Smooth muscle cell (in vitro differentiated cells): ENCODE measurements at regions not wholly inside any gene's neighbourhood (a gene's known extent, or its start where the extent isn't known, plus 50 kb on each side); places are given as distances from the start of the nearest gene placed in this dataset.

Experiments
- DNase-seq: peaks from one replicate; lab custom pipeline; 2025; ENCODE audit not compliant: unreplicated experiment; lab: John Stamatoyannopoulos, UW
- H2AFZ ChIP-seq: fragments of 200-600 bp; sonication (generic); 2 replicates; pipeline ENCODE4 v1.6.0; 2016; ENCODE audit warnings: antibody characterized with exemption, low read depth, mild to moderate bottlenecking
- H3F3A ChIP-seq: fragments of 200-600 bp; sonication (generic); 2 replicates; pipeline ENCODE4 v1.6.0; 2017; ENCODE audit warnings: antibody characterized with exemption, low read depth
- H3K27ac ChIP-seq: fragments of 200-600 bp; sonication (generic); 2 replicates; pipeline ENCODE4 v1.5.1; 2016; ENCODE audit warnings: low read depth, mild to moderate bottlenecking
- H3K27me3 ChIP-seq: fragments of 200-600 bp; sonication (generic); 2 replicates; pipeline ENCODE4 v1.6.1; 2016; ENCODE audit warnings: low read depth, mild to moderate bottlenecking
- H3K36me3 ChIP-seq: fragments of 200-600 bp; sonication (generic); 2 replicates; pipeline ENCODE4 v1.5.1; 2016; ENCODE audit warnings: low read depth
- H3K4me1 ChIP-seq: fragments of 200-600 bp; sonication (generic); 2 replicates; pipeline ENCODE4 v1.5.1; 2016; ENCODE audit warnings: low read depth
- H3K4me2 ChIP-seq: fragments of 200-600 bp; sonication (generic); 2 replicates; pipeline ENCODE4 v1.6.0; 2016; ENCODE audit warnings: mild to moderate bottlenecking
- H3K4me3 ChIP-seq: fragments of 200-600 bp; sonication (generic); 2 replicates; pipeline ENCODE4 v1.5.1; 2016; ENCODE audit warnings: mild to moderate bottlenecking
- H3K79me2 ChIP-seq: fragments of 200-600 bp; sonication (generic); 2 replicates; pipeline ENCODE4 v1.6.0; 2016; ENCODE audit warnings: low read depth, mild to moderate bottlenecking
- H3K9ac ChIP-seq: fragments of 200-600 bp; sonication (generic); 2 replicates; pipeline ENCODE4 v1.6.0; 2016; ENCODE audit warnings: low read depth
- H3K9me3 ChIP-seq: fragments of 200-600 bp; sonication (generic); replicated peaks from 2 replicates; pipeline ENCODE4 v1.5.1; 2016; ENCODE audit warnings: low read depth
- H4K20me1 ChIP-seq: fragments of 200-600 bp; sonication (generic); 2 replicates; pipeline ENCODE4 v1.6.0; 2016; ENCODE audit warnings: low read depth
- CTCF ChIP-seq: fragments of 200-600 bp; sonication (generic); IDR thresholded peaks from 2 replicates; pipeline ENCODE4 v1.5.1; 2017; ENCODE audit warnings: borderline replicate concordance, mild to moderate bottlenecking, antibody characterized with exemption; ENCODE audit not compliant: insufficient read depth, poor library complexity, severe bottlenecking
- WGBS: methylation state at CpG from one replicate; pipeline ENCODE4 v1.1.7; 2016; ENCODE audit warnings: low lambda C conversion rate; 5-methylcytosine and 5-hydroxymethylcytosine counted together

GRCh38 chr5:3182133-3182876, 413.3 kb upstream of the IRX1 start:
- H3K36me3 ChIP-seq = no peaks in the 10 kb centered on the region
- H3K27me3 ChIP-seq = peaks cover 29% of the 10 kb centered on the region
- no peak overlapping the region for H3K4me3 ChIP-seq
- no peak overlapping the region for H3K27ac ChIP-seq
- TF ChIP-seq CTCF = no peak
- no peaks in the 10 kb centered on the region for H3K4me1 ChIP-seq
- no peaks in the 10 kb centered on the region for H3K79me2 ChIP-seq
- no peak for DNase-seq
- no peaks in the 10 kb centered on the region for H4K20me1 ChIP-seq
- no peaks in the 10 kb centered on the region for H3K9me3 ChIP-seq
- WGBS = 90% methylated on average over 12 of the region's 12 CpGs
- H3K4me2 ChIP-seq = no peak overlapping the region
- no peak overlapping the region for H2AFZ ChIP-seq
- no peak overlapping the region for H3K9ac ChIP-seq
- no peaks in the 10 kb centered on the region for H3F3A ChIP-seq

GRCh38 chr5:3181671-3182070, 414.0 kb upstream of the IRX1 start:
- Histone ChIP-seq H3K36me3 (no peaks in the 10 kb centered on the region), H4K20me1 (no peaks in the 10 kb centered on the region), H3K9me3 (no peaks in the 10 kb centered on the region), H3K9ac (no peak overlapping the region), H2AFZ (no peak overlapping the region), H3K27ac (no peak overlapping the region), H3F3A (no peaks in the 10 kb centered on the region), H3K4me1 (no peaks in the 10 kb centered on the region), H3K79me2 (no peaks in the 10 kb centered on the region), H3K27me3 (peaks cover 23% of the 10 kb centered on the region), H3K4me2 (no peak overlapping the region), H3K4me3 (no peak overlapping the region)
- no peak for DNase-seq
- 94% methylated on average over 18 of the region's 18 CpGs for WGBS
- TF ChIP-seq CTCF = no peak

GRCh38 chr5:3180636-3181035, 415.0 kb upstream of the IRX1 start:
- no peaks in the 10 kb centered on the region for H3K79me2 ChIP-seq
- DNase-seq = no peak
- no peaks in the 10 kb centered on the region for H3K36me3 ChIP-seq
- no peak overlapping the region for H3K27ac ChIP-seq
- no peak for TF ChIP-seq CTCF
- no peak overlapping the region for H2AFZ ChIP-seq
- H3K4me1 ChIP-seq = no peaks in the 10 kb centered on the region
- no peaks in the 10 kb centered on the region for H4K20me1 ChIP-seq
- H3K27me3 ChIP-seq = peaks cover 15% of the 10 kb centered on the region
- no peak overlapping the region for H3K4me3 ChIP-seq
- WGBS = 92% methylated on average over 20 of the region's 20 CpGs
- no peaks in the 10 kb centered on the region for H3K9me3 ChIP-seq
- H3F3A ChIP-seq = no peaks in the 10 kb centered on the region
- no peak overlapping the region for H3K9ac ChIP-seq
- no peak overlapping the region for H3K4me2 ChIP-seq

GRCh38 chr5:3179220-3179619, 416.4 kb upstream of the IRX1 start:
- H3K27ac ChIP-seq = no peak overlapping the region
- TF ChIP-seq CTCF = no peak
- 73% methylated on average over 5 of the region's 5 CpGs for WGBS
- no peak overlapping the region for H2AFZ ChIP-seq
- no peaks in the 10 kb centered on the region for H3K9me3 ChIP-seq
- no peaks in the 10 kb centered on the region for H3K36me3 ChIP-seq
- H3K79me2 ChIP-seq = no peaks in the 10 kb centered on the region
- H3F3A ChIP-seq = no peaks in the 10 kb centered on the region
- no peak overlapping the region for H3K9ac ChIP-seq
- DNase-seq = no peak
- no peaks in the 10 kb centered on the region for H4K20me1 ChIP-seq
- no peaks in the 10 kb centered on the region for H3K4me1 ChIP-seq
- no peak overlapping the region for H3K4me2 ChIP-seq
- H3K27me3 ChIP-seq = peaks cover 11% of the 10 kb centered on the region
- H3K4me3 ChIP-seq = no peak overlapping the region
